Endothelial cell (in vitro differentiated cells): ENCODE measurements at regions not wholly inside any gene's neighbourhood (a gene's known extent, or its start where the extent isn't known, plus 50 kb on each side); places are given as distances from the start of the nearest gene placed in this dataset.

Source experiments
- DNase-seq: peaks from one replicate; pipeline ENCODE4 v3.0.0; 2021; ENCODE audit warnings: low spot score
- H3K27ac Mint-ChIP-seq: one replicate; pipeline ENCODE4 v1.8.0; 2021; ENCODE audit warnings: mixed read lengths, inconsistent platforms; ENCODE audit not compliant: unreplicated experiment
- H3K27me3 Mint-ChIP-seq: one replicate; pipeline ENCODE4 v1.8.0; 2021; ENCODE audit warnings: mild to moderate bottlenecking, moderate library complexity, mixed read lengths, inconsistent platforms; ENCODE audit not compliant: unreplicated experiment
- H3K36me3 Mint-ChIP-seq: one replicate; pipeline ENCODE4 v1.8.0; 2021; ENCODE audit warnings: mild to moderate bottlenecking, low read depth, mixed read lengths, inconsistent platforms; ENCODE audit not compliant: unreplicated experiment
- H3K4me1 Mint-ChIP-seq: one replicate; pipeline ENCODE4 v1.8.0; 2021; ENCODE audit warnings: mild to moderate bottlenecking, mixed read lengths, inconsistent platforms; ENCODE audit not compliant: unreplicated experiment
- H3K4me3 Mint-ChIP-seq: one replicate; pipeline ENCODE4 v1.8.0; 2021; ENCODE audit warnings: mild to moderate bottlenecking, mixed read lengths, inconsistent platforms; ENCODE audit not compliant: unreplicated experiment
- H3K9me3 Mint-ChIP-seq: one replicate; pipeline ENCODE4 v1.8.0; 2021; ENCODE audit warnings: mixed read lengths, inconsistent platforms; ENCODE audit not compliant: unreplicated experiment
- CTCF ChIP-seq: fragments of 200-600 bp; sonication (generic); IDR thresholded peaks from one replicate; pipeline ENCODE4 v1.5.0; 2021; ENCODE audit warnings: antibody characterized with exemption; ENCODE audit not compliant: unreplicated experiment

- no peak for DNase-seq
Observed at GRCh38 chr6:139751179-139751578, 376.7 kb upstream of the CITED2 start.

GRCh38 chr6:139748353-139749146 is 374.1 kb upstream of the CITED2 start:
- Mint-ChIP-seq H3K4me1 (no peaks in the 10 kb centered on the region), H3K9me3 (no peaks in the 10 kb centered on the region), H3K27me3 (no peaks in the 10 kb centered on the region), H3K36me3 (no peaks in the 10 kb centered on the region), H3K27ac (no peak overlapping the region), H3K4me3 (no peak overlapping the region)
- DNase-seq, result no peak
- no peak for TF ChIP-seq CTCF

More at GRCh38 chr6:139751179-139751578, 376.7 kb upstream of the CITED2 start:
- no peaks in the 10 kb centered on the region for H3K4me1 Mint-ChIP-seq
- H3K27me3 Mint-ChIP-seq, result no peaks in the 10 kb centered on the region
- TF ChIP-seq CTCF, result no peak
- no peaks in the 10 kb centered on the region for H3K36me3 Mint-ChIP-seq
- no peak overlapping the region for H3K4me3 Mint-ChIP-seq
- H3K9me3 Mint-ChIP-seq, result no peaks in the 10 kb centered on the region
- H3K27ac Mint-ChIP-seq, result no peak overlapping the region

GRCh38 chr6:139747154-139747553 is 372.7 kb upstream of the CITED2 start:
- no peaks in the 10 kb centered on the region for H3K27me3 Mint-ChIP-seq
- no peak overlapping the region for H3K27ac Mint-ChIP-seq
- no peak for TF ChIP-seq CTCF
- H3K9me3 Mint-ChIP-seq, result no peaks in the 10 kb centered on the region
- H3K36me3 Mint-ChIP-seq, result no peaks in the 10 kb centered on the region
- no peak for DNase-seq
- no peaks in the 10 kb centered on the region for H3K4me1 Mint-ChIP-seq
- no peak overlapping the region for H3K4me3 Mint-ChIP-seq

GRCh38 chr6:139744891-139745290 is 370.4 kb upstream of the CITED2 start:
- no peaks in the 10 kb centered on the region for H3K4me1 Mint-ChIP-seq
- no peak for TF ChIP-seq CTCF
- H3K9me3 Mint-ChIP-seq, result no peaks in the 10 kb centered on the region

GRCh38 chr6:139743664-139744437 is 369.4 kb upstream of the CITED2 start:
- Mint-ChIP-seq H3K27me3 (no peaks in the 10 kb centered on the region), H3K27ac (no peak overlapping the region), H3K36me3 (no peaks in the 10 kb centered on the region), H3K4me3 (no peak overlapping the region), H3K4me1 (no peaks in the 10 kb centered on the region), H3K9me3 (no peaks in the 10 kb centered on the region)
- no peak for TF ChIP-seq CTCF
- no peak for DNase-seq

More at GRCh38 chr6:139744891-139745290, 370.4 kb upstream of the CITED2 start:
- Mint-ChIP-seq H3K27ac (no peak overlapping the region), H3K27me3 (no peaks in the 10 kb centered on the region), H3K36me3 (no peaks in the 10 kb centered on the region), H3K4me3 (no peak overlapping the region)
- DNase-seq, result no peak
